Heart right ventricle (tissue), 16 donors: ENCODE measurements at regions not wholly inside any gene's neighbourhood (a gene's known extent, or its start where the extent isn't known, plus 50 kb on each side); places are given as distances from the start of the nearest gene placed in this dataset.

Experiments used
- ATAC-seq, 8 donors: fragments of 200-7000 bp; cut with Tn5 transposase; one replicate each; pipeline ENCODE4 v1.9.1; 2020; ENCODE audit warnings: mild to moderate bottlenecking in 8 of 8, moderate library complexity in 8 of 8, moderate number of reproducible peaks in 1 of 8
- DNase-seq, 2 donors: peaks; one replicate each; pipeline ENCODE4 v3.0.0-alpha.2; 2020
- H3K27ac ChIP-seq, 10 donors: fragments of 200-600 bp; sonication (generic) in 2 of 10; one replicate each; pipeline versions ENCODE4 v1.5.0 to v1.8.0; 2020 to 2022; ENCODE audit warnings: mild to moderate bottlenecking in 3 of 10
- H3K27me3 ChIP-seq, 7 donors: fragments of 200-600 bp; one replicate each; pipeline ENCODE4 v1.8.0; 2021 to 2022; ENCODE audit warnings: mild to moderate bottlenecking in 2 of 7
- H3K36me3 ChIP-seq, 9 donors: fragments of 200-600 bp; sonication (generic) in 1 of 9; one replicate each; pipeline versions ENCODE4 v1.5.0 to v1.8.0; 2020 to 2022; ENCODE audit warnings: mild to moderate bottlenecking in 2 of 9
- H3K4me1 ChIP-seq, 9 donors: fragments of 200-600 bp; sonication (generic) in 1 of 9; one replicate each; pipeline versions ENCODE4 v1.5.0 to v1.8.0; 2020 to 2022; ENCODE audit warnings: mild to moderate bottlenecking in 4 of 9
- H3K4me3 ChIP-seq, 10 donors: fragments of 200-600 bp; sonication (generic) in 2 of 10; one replicate each; pipeline versions ENCODE4 v1.5.0 to v1.8.0; 2020 to 2022; ENCODE audit warnings: mild to moderate bottlenecking in 7 of 10, moderate library complexity in 2 of 10
- H3K9me3 ChIP-seq, 11 donors: fragments of 200-600 bp in 10 of 11; sonication (generic) in 2 of 11; one replicate each; pipeline versions ENCODE4 v1.5.0 to v1.8.0; 2013 to 2022; ENCODE audit warnings: mild to moderate bottlenecking in 2 of 11, control low read depth in 1 of 11, moderate library complexity in 1 of 11
- CTCF ChIP-seq, 9 donors: fragments of 200-600 bp; sonication (generic) in 2 of 9; IDR thresholded peaks; one replicate each; pipeline versions ENCODE4 v1.5.0 to v1.8.0; 2021 to 2022; ENCODE audit warnings: antibody characterized with exemption in 9 of 9, mild to moderate bottlenecking in 5 of 9, moderate library complexity in 1 of 9
- WGBS, 2 donors: extraction: QIAGEN DNeasy Blood & Tissue Kit; methylation state at CpG; one replicate each; pipeline ENCODE4 v1.1.7; 2013; ENCODE audit warnings: inconsistent platforms in 1 of 2; 5-methylcytosine and 5-hydroxymethylcytosine counted together
- intact Hi-C, 10 donors: fragments of 100-400 bp; cut with DNase I; formaldehyde crosslinking; loops; one replicate each; pipeline versions ENCODE4 v1.11.1 to v1.14.2; 2022
- donor health status: Arrhythmogenic right ventricular cardiomyopathy.
- donor health status: ischemic (EF 13 %, LVEDD 7.1; RV severe dilation, severe dysfunction).
- donor health status: healthy with polysubstance abuse.
- donor health status: DM: no; HTN: yes; CAD: no.
- donor health status: DM: no; HTN: no; CAD: no.
- donor health status: ischemic (EF 25% LVEDD 6.9; RV normal size, moderate dysfunction).
- donor health status: ischemic (EF 25% LVEDD 5.7; RV mildly dilated, moderate dysfunction).
- donor health status: healthy.
- donor health status: DM: yes; HTN: yes; CAD: no.
- donor health status: Ischemic cardiomyopathy.
- donor health status: ischemic (EF 35%, LVEDD 5.7; RV mildly dilated, moderate dysfunction).
- donor health status: nonischemic (EF 11% LVEDD 7.7; RV severe dilation, severe dysfunction).
- donor health status: DM: yes; HTN: yes; CAD: no.
- donor health status: PGD.
- donor health status: ischemic (EF 29% LVEDD 5.4; RV normal size, mild dysfunction).
- donor health status: nonischemic (EF 23%, LVEDD 6.1; RV moderate dilation, normal function).

- H3K4me3 ChIP-seq, result no peak overlapping the region
- DNase-seq (no peak), ATAC-seq (no peak)
- H3K27ac ChIP-seq, result no peak overlapping the region
- no peak for TF ChIP-seq CTCF (IDR thresholded peaks at IDR 0.05)
- H3K9me3 ChIP-seq, result peaks cover 0 to 2% (median 0%) of the 10 kb centered on the region in 11 donors
- H3K4me1 ChIP-seq, result peaks cover 0 to 6% (median 0%) of the 10 kb centered on the region in 9 donors
- H3K36me3 ChIP-seq, result no peaks in the 10 kb centered on the region
- 89 to 90% methylated on average over 5 of the region's 5 CpGs for WGBS, 2 donors
- intact Hi-C loops, result no loop called here
- H3K27me3 ChIP-seq, result peaks cover 0 to 69% (median 43%) of the 10 kb centered on the region in 7 donors
Observed at GRCh38 chr7:26040085-26040484, 111.9 kb upstream of the NFE2L3 start.

- ATAC-seq (no peak), DNase-seq (no peak)
- Histone ChIP-seq H3K4me3 (no peak overlapping the region), H3K27ac (no peak overlapping the region), H3K9me3 (no peaks in the 10 kb centered on the region), H3K27me3 (peaks cover 0 to 82% (median 35%) of the 10 kb centered on the region in 7 donors), H3K36me3 (no peaks in the 10 kb centered on the region), H3K4me1 (peaks cover 0 to 6% (median 0%) of the 10 kb centered on the region in 9 donors)
- TF ChIP-seq CTCF (IDR thresholded peaks at IDR 0.05), result no peak
- 90% methylated on average over 6 of the region's 6 CpGs for WGBS, 2 donors
- intact Hi-C loops, result no loop called here
Observed at GRCh38 chr7:26042237-26042636, 109.8 kb upstream of the NFE2L3 start.

DNA sequence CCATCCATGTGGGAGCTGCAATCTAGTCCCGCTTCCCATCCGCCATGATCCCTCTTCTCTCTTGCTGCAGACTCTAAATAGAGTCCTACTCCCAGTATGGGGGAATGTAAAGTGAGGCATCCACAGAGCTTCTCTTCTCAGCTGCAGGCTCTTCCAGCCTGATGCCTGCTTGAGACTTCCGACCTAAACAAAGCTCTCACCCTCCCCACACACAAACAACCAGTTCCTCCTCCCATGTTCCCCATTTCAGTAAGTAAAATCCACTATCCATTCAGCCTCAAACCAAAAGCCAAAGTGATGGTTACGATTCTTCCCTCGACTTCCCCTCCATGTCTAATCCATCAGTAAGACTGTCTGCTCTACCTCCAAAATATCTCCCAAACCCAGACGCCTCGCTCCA lies 108.2 kb upstream of the NFE2L3 start:
- no peak overlapping the region for H3K27ac ChIP-seq
- H3K27me3 ChIP-seq, result peaks cover 0 to 79% (median 20%) of the 10 kb centered on the region in 7 donors
- H3K4me1 ChIP-seq, result peaks cover 0 to 3% (median 0%) of the 10 kb centered on the region in 9 donors
- no peak overlapping the region for H3K4me3 ChIP-seq
- intact Hi-C loops, result no loop called here
- 89 to 90% methylated on average over 7 of the region's 7 CpGs for WGBS, 2 donors
- H3K36me3 ChIP-seq, result no peaks in the 10 kb centered on the region
- no peak for TF ChIP-seq CTCF (IDR thresholded peaks at IDR 0.05)
- no peak for ATAC-seq
- H3K9me3 ChIP-seq, result no peaks in the 10 kb centered on the region
- DNase-seq, result no peak

DNA sequence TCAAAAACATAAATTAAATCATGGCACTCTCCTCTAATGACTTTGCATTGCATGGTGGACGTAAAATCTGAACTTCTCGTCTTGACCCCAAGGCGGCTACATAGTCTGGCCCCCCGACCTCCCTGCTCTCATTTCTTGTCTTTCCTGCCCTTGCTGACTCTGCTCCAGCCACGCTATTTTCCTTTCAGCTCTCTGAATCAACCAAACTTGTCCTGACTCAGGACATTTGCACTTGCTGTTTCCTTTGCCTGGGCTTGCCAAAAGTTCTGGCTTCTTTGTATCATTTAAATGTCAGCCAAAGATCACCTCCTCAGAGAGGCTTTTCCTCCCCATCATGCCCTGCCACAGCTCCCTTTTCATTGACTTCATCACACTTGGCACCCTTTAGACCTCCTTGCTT lies 107.7 kb upstream of the NFE2L3 start:
- DNase-seq, result no peak
- Histone ChIP-seq H3K4me1 (no peaks in the 10 kb centered on the region), H3K27me3 (peaks cover 0 to 81% (median 20%) of the 10 kb centered on the region in 7 donors)

More for the DNA sequence above, 107.7 kb upstream of the NFE2L3 start:
- 74 to 80% methylated on average over 5 of the region's 5 CpGs for WGBS, 2 donors
- ATAC-seq, result no peak
- H3K9me3 ChIP-seq, result no peaks in the 10 kb centered on the region
- intact Hi-C loops, result no loop called here
- no peak overlapping the region for H3K27ac ChIP-seq
- no peaks in the 10 kb centered on the region for H3K36me3 ChIP-seq
- no peak overlapping the region for H3K4me3 ChIP-seq
- no peak for TF ChIP-seq CTCF (IDR thresholded peaks at IDR 0.05)
